Brain microvascular endothelial cell (primary cell): ENCODE measurements at regions not wholly inside any gene's neighbourhood (a gene's known extent, or its start where the extent isn't known, plus 50 kb on each side); places are given as distances from the start of the nearest gene placed in this dataset.

Experiments
- DNase-seq: peaks from one replicate; pipeline ENCODE4 v3.0.0-alpha.2; 2020
- H3K27ac ChIP-seq: fragments of 250-450 bp; sonication (Bioruptor Pico); 2 replicates; pipeline ENCODE4 v1.5.1; 2020; ENCODE audit warnings: mild to moderate bottlenecking, moderate library complexity
- H3K27me3 ChIP-seq: fragments of 250-450 bp; sonication (Bioruptor Pico); replicated peaks from 2 replicates; pipeline ENCODE4 v1.5.1; 2020; ENCODE audit warnings: mild to moderate bottlenecking
- H3K36me3 ChIP-seq: fragments of 250-450 bp; sonication (Bioruptor Pico); replicated peaks from 2 replicates; pipeline ENCODE4 v1.5.1; 2020; ENCODE audit warnings: mild to moderate bottlenecking
- H3K4me3 ChIP-seq: 2 replicates; pipeline ENCODE4 v1.5.1; 2011; ENCODE audit warnings: low read depth, mild to moderate bottlenecking, control low read depth, low read length, moderate library complexity
- CTCF ChIP-seq: IDR thresholded peaks from 2 replicates; pipeline ENCODE4 v1.5.1; 2011; ENCODE audit warnings: low read depth, mild to moderate bottlenecking, moderate library complexity, low read length, control low read depth, inconsistent platforms; ENCODE audit errors: missing control alignments
- in situ Hi-C: cut with HindIII; loops from 2 replicates; pipeline ENCODE4 v1.10.0; 2017; ENCODE audit warnings: low sequenced_read_pairs, low pct_ligation_motif_present

- no peak overlapping the region for H3K4me3 ChIP-seq
- in situ Hi-C loops, result no loop called here
- DNase-seq, result no peak
- H3K36me3 ChIP-seq, result no peaks in the 10 kb centered on the region
- no peaks in the 10 kb centered on the region for H3K27me3 ChIP-seq
- no peak for TF ChIP-seq CTCF
- H3K27ac ChIP-seq, result no peak overlapping the region
Observed at GRCh38 chr13:22041741-22042140, 370.9 kb downstream of the FGF9 start.

GRCh38 chr13:22047082-22047784 is 376.4 kb downstream of the FGF9 start:
- Histone ChIP-seq H3K27me3 (no peaks in the 10 kb centered on the region), H3K4me3 (no peak overlapping the region), H3K36me3 (no peaks in the 10 kb centered on the region), H3K27ac (no peak overlapping the region)
- no peak for DNase-seq
- no peak for TF ChIP-seq CTCF
- in situ Hi-C loops, result no loop called here

GRCh38 chr13:22047785-22048104 is 376.9 kb downstream of the FGF9 start:
- in situ Hi-C loops, result no loop called here
- Histone ChIP-seq H3K27me3 (no peaks in the 10 kb centered on the region), H3K4me3 (no peak overlapping the region), H3K36me3 (no peaks in the 10 kb centered on the region), H3K27ac (no peak overlapping the region)
- no peak for DNase-seq
- TF ChIP-seq CTCF, result no peak

- in situ Hi-C loops, result no loop called here
- TF ChIP-seq CTCF, result no peak
- Histone ChIP-seq H3K4me3 (no peak overlapping the region), H3K27ac (no peak overlapping the region), H3K27me3 (no peaks in the 10 kb centered on the region), H3K36me3 (no peaks in the 10 kb centered on the region)
- no peak for DNase-seq
Observed at GRCh38 chr13:22049384-22049783, 378.5 kb downstream of the FGF9 start.

- DNase-seq, result no peak
- Histone ChIP-seq H3K4me3 (no peak overlapping the region), H3K27me3 (no peaks in the 10 kb centered on the region), H3K36me3 (no peaks in the 10 kb centered on the region), H3K27ac (no peak overlapping the region)
- TF ChIP-seq CTCF, result no peak
- in situ Hi-C loops, result no loop called here
Observed at GRCh38 chr13:22050951-22051563, 380.2 kb downstream of the FGF9 start.

- in situ Hi-C loops, result no loop called here
- Histone ChIP-seq H3K4me3 (no peak overlapping the region), H3K36me3 (no peaks in the 10 kb centered on the region), H3K27ac (no peak overlapping the region), H3K27me3 (no peaks in the 10 kb centered on the region)
- TF ChIP-seq CTCF, result no peak
- no peak for DNase-seq
Observed at GRCh38 chr13:22053053-22053452, 382.2 kb downstream of the FGF9 start.
